Heart right ventricle (tissue), 16 donors: ENCODE measurements at regions not wholly inside any gene's neighbourhood (a gene's known extent, or its start where the extent isn't known, plus 50 kb on each side); places are given as distances from the start of the nearest gene placed in this dataset.

Experiments
- ATAC-seq, 8 donors: fragments of 200-7000 bp; cut with Tn5 transposase; one replicate each; pipeline ENCODE4 v1.9.1; 2020; ENCODE audit warnings: mild to moderate bottlenecking in 8 of 8, moderate library complexity in 8 of 8, moderate number of reproducible peaks in 1 of 8
- DNase-seq, 2 donors: peaks; one replicate each; pipeline ENCODE4 v3.0.0-alpha.2; 2020
- H3K27ac ChIP-seq, 10 donors: fragments of 200-600 bp; sonication (generic) in 2 of 10; one replicate each; pipeline versions ENCODE4 v1.5.0 to v1.8.0; 2020 to 2022; ENCODE audit warnings: mild to moderate bottlenecking in 3 of 10
- H3K27me3 ChIP-seq, 7 donors: fragments of 200-600 bp; one replicate each; pipeline ENCODE4 v1.8.0; 2021 to 2022; ENCODE audit warnings: mild to moderate bottlenecking in 2 of 7
- H3K36me3 ChIP-seq, 9 donors: fragments of 200-600 bp; sonication (generic) in 1 of 9; one replicate each; pipeline versions ENCODE4 v1.5.0 to v1.8.0; 2020 to 2022; ENCODE audit warnings: mild to moderate bottlenecking in 2 of 9
- H3K4me1 ChIP-seq, 9 donors: fragments of 200-600 bp; sonication (generic) in 1 of 9; one replicate each; pipeline versions ENCODE4 v1.5.0 to v1.8.0; 2020 to 2022; ENCODE audit warnings: mild to moderate bottlenecking in 4 of 9
- H3K4me3 ChIP-seq, 10 donors: fragments of 200-600 bp; sonication (generic) in 2 of 10; one replicate each; pipeline versions ENCODE4 v1.5.0 to v1.8.0; 2020 to 2022; ENCODE audit warnings: mild to moderate bottlenecking in 7 of 10, moderate library complexity in 2 of 10
- H3K9me3 ChIP-seq, 11 donors: fragments of 200-600 bp in 10 of 11; sonication (generic) in 2 of 11; one replicate each; pipeline versions ENCODE4 v1.5.0 to v1.8.0; 2013 to 2022; ENCODE audit warnings: mild to moderate bottlenecking in 2 of 11, control low read depth in 1 of 11, moderate library complexity in 1 of 11
- WGBS, 2 donors: extraction: QIAGEN DNeasy Blood & Tissue Kit; methylation state at CpG; one replicate each; pipeline ENCODE4 v1.1.7; 2013; ENCODE audit warnings: inconsistent platforms in 1 of 2; 5-methylcytosine and 5-hydroxymethylcytosine counted together
- intact Hi-C, 10 donors: fragments of 100-400 bp; cut with DNase I; formaldehyde crosslinking; loops; one replicate each; pipeline versions ENCODE4 v1.11.1 to v1.14.2; 2022
- TF ChIP-seq, protein P1 (sequence below), 9 donors: fragments of 200-600 bp; sonication (generic) in 2 of 9; IDR thresholded peaks; one replicate each; pipeline versions ENCODE4 v1.5.0 to v1.8.0; 2021 to 2022; ENCODE audit warnings: antibody characterized with exemption in 9 of 9, mild to moderate bottlenecking in 5 of 9, moderate library complexity in 1 of 9
- donor health status: Arrhythmogenic right ventricular cardiomyopathy.
- donor health status: ischemic (EF 13 %, LVEDD 7.1; RV severe dilation, severe dysfunction).
- donor health status: healthy with polysubstance abuse.
- donor health status: DM: no; HTN: yes; CAD: no.
- donor health status: DM: no; HTN: no; CAD: no.
- donor health status: ischemic (EF 25% LVEDD 6.9; RV normal size, moderate dysfunction).
- donor health status: ischemic (EF 25% LVEDD 5.7; RV mildly dilated, moderate dysfunction).
- donor health status: healthy.
- donor health status: DM: yes; HTN: yes; CAD: no.
- donor health status: Ischemic cardiomyopathy.
- donor health status: ischemic (EF 35%, LVEDD 5.7; RV mildly dilated, moderate dysfunction).
- donor health status: nonischemic (EF 11% LVEDD 7.7; RV severe dilation, severe dysfunction).
- donor health status: DM: yes; HTN: yes; CAD: no.
- donor health status: PGD.
- donor health status: ischemic (EF 29% LVEDD 5.4; RV normal size, mild dysfunction).
- donor health status: nonischemic (EF 23%, LVEDD 6.1; RV moderate dilation, normal function).

GRCh38 chr16:79808731-79809130, 208.2 kb upstream of the MAF start:
- H3K27ac ChIP-seq = no peak overlapping the region
- ATAC-seq (no peak), DNase-seq (no peak)
- peaks cover 0 to 4% (median 0%) of the 10 kb centered on the region in 11 donors for H3K9me3 ChIP-seq
- 78 to 79% methylated on average over 3 of the region's 3 CpGs for WGBS, 2 donors
- no peak overlapping the region for H3K4me3 ChIP-seq
- H3K4me1 ChIP-seq = no peaks in the 10 kb centered on the region
- intact Hi-C loops = no loop called here
- no peaks in the 10 kb centered on the region for H3K36me3 ChIP-seq
- TF ChIP-seq, protein P1, sequence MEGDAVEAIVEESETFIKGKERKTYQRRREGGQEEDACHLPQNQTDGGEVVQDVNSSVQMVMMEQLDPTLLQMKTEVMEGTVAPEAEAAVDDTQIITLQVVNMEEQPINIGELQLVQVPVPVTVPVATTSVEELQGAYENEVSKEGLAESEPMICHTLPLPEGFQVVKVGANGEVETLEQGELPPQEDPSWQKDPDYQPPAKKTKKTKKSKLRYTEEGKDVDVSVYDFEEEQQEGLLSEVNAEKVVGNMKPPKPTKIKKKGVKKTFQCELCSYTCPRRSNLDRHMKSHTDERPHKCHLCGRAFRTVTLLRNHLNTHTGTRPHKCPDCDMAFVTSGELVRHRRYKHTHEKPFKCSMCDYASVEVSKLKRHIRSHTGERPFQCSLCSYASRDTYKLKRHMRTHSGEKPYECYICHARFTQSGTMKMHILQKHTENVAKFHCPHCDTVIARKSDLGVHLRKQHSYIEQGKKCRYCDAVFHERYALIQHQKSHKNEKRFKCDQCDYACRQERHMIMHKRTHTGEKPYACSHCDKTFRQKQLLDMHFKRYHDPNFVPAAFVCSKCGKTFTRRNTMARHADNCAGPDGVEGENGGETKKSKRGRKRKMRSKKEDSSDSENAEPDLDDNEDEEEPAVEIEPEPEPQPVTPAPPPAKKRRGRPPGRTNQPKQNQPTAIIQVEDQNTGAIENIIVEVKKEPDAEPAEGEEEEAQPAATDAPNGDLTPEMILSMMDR (IDR thresholded peaks at IDR 0.05) = no peak
- peaks cover 0 to 20% (median 5%) of the 10 kb centered on the region in 7 donors for H3K27me3 ChIP-seq

GRCh38 chr16:79806757-79807156, 206.2 kb upstream of the MAF start:
- ATAC-seq = no peak
- WGBS, 2 donors = 90 to 93% methylated on average over 4 of the region's 4 CpGs
- Histone ChIP-seq H3K27me3 (peaks cover 0 to 11% (median 0%) of the 10 kb centered on the region in 7 donors), H3K36me3 (no peaks in the 10 kb centered on the region), H3K4me1 (no peaks in the 10 kb centered on the region), H3K27ac (no peak overlapping the region), H3K4me3 (no peak overlapping the region), H3K9me3 (peaks cover 0 to 4% (median 0%) of the 10 kb centered on the region in 11 donors)
- intact Hi-C loops = no loop called here
- TF ChIP-seq, protein P1 (IDR thresholded peaks at IDR 0.05) = no peak
- DNase-seq = no peak

DNA sequence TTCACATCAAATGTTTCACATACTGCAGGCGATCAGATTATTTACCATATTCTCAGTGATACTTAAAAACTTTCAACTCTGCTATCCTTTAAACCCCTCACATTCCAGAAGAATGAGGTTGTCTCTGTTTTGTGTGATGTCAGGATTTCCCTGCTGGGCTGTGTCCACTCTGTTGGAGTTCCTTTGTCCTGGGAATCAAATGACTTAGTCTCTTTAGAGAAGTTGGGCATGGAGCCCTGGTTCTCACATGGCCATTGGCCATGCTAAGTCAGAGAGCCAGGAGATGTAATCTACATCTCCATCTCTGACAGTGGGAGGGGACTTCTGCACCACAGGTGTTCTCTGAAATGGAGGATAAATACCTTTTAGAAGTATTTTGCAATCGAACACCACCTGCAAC, 205.1 kb upstream of the MAF start:
- H3K27ac ChIP-seq = no peak overlapping the region
- DNase-seq = no peak
- intact Hi-C loops = no loop called here
- peaks cover 0 to 11% (median 0%) of the 10 kb centered on the region in 7 donors for H3K27me3 ChIP-seq
- H3K9me3 ChIP-seq = peaks cover 0 to 4% (median 0%) of the 10 kb centered on the region in 11 donors
- H3K4me1 ChIP-seq = no peaks in the 10 kb centered on the region
- 68 to 72% methylated on average over 2 of the region's 2 CpGs for WGBS, 2 donors
- no peaks in the 10 kb centered on the region for H3K36me3 ChIP-seq
- TF ChIP-seq, protein P1 (IDR thresholded peaks at IDR 0.05) = no peak
- no peak overlapping the region for H3K4me3 ChIP-seq
- ATAC-seq = no peak

- H3K9me3 ChIP-seq = no peaks in the 10 kb centered on the region
- ATAC-seq (no peak), DNase-seq (no peak)
- peaks cover 0 to 10% (median 0%) of the 10 kb centered on the region in 7 donors for H3K27me3 ChIP-seq
- no peaks in the 10 kb centered on the region for H3K4me1 ChIP-seq
- intact Hi-C loops = no loop called here
- no peak overlapping the region for H3K4me3 ChIP-seq
- TF ChIP-seq, protein P1 (IDR thresholded peaks at IDR 0.05) = no peak
- H3K36me3 ChIP-seq = no peaks in the 10 kb centered on the region
- H3K27ac ChIP-seq = no peak overlapping the region
- 79 to 84% methylated on average over 5 of the region's 5 CpGs for WGBS, 2 donors
Observed at GRCh38 chr16:79801646-79802045, 201.1 kb upstream of the MAF start.
